ENCODE measurements at regions not wholly inside any gene's neighbourhood (a gene's known extent, or its start where the extent isn't known, plus 50 kb on each side); places are given as distances from the start of the nearest gene placed in this dataset.

GRCh38 chr13:31053091-31053490 lies 108.6 kb downstream of the HSPH1 start (continued):
- TF ChIP-seq CUX1 (IDR thresholded peaks at IDR 0.05; ENCODE audit: insufficient replicate concordance, low read depth, low read length), result no peak
- no peak for TF ChIP-seq NFYA (IDR thresholded peaks at IDR 0.05; ENCODE audit: borderline replicate concordance, low read depth, low read length)
- no peak for TF ChIP-seq PAX5 (IDR thresholded peaks at IDR 0.05; ENCODE audit: borderline replicate concordance, low read depth, low read length)
- no peak for TF ChIP-seq ESRRA (IDR thresholded peaks at IDR 0.05; ENCODE audit: low read length)

GRCh38 chr13:31052478-31052877 lies 109.2 kb downstream of the HSPH1 start:
- Histone ChIP-seq H3K27me3 (replicated peaks in 1 of 2; ENCODE audit: control insufficient read depth in 2 of 2, insufficient read depth in 2 of 2, low read length in 1 of 2) (no peaks in the 10 kb centered on the region), H3K4me1 (ENCODE audit: control insufficient read depth, insufficient read depth, low read length) (no peaks in the 10 kb centered on the region), H3K4me2 (ENCODE audit: control insufficient read depth, insufficient read depth) (no peak overlapping the region), H3K9me3 (replicated peaks; ENCODE audit: control insufficient read depth, insufficient read depth, low read length) (no peaks in the 10 kb centered on the region; the same call in 2 of the 3 replicates), H3K9ac (ENCODE audit: control insufficient read depth, insufficient read depth, low read length) (no peak overlapping the region), H3K4me3 (no peak overlapping the region), H3K36me3 (ENCODE audit: control insufficient read depth in 2 of 2, insufficient read depth in 2 of 2, low read length in 1 of 2) (no peaks in the 10 kb centered on the region), H4K20me1 (ENCODE audit: control insufficient read depth, insufficient read depth) (no peaks in the 10 kb centered on the region), H2AFZ (ENCODE audit: control insufficient read depth, low read depth, low read length) (no peak overlapping the region), H3K27ac (ENCODE audit: control insufficient read depth, insufficient read depth) (no peak overlapping the region), H3K79me2 (ENCODE audit: control insufficient read depth, insufficient read depth, low read length) (no peaks in the 10 kb centered on the region)
- DNase-seq (ENCODE audit: low read depth, low spot score) (no peak), ATAC-seq (no peak), FAIRE-seq (no peak)
- ChIA-PET SMC1A (ENCODE audit: uncharacterized antibody, unreplicated experiment) (no interaction called here), CTCF (no interaction called here), RAD21 (ENCODE audit: unreplicated experiment) (no interaction called here), POLR2A (no interaction called here)
- in situ Hi-C loops (cut with MboI) (no loop called here), intact Hi-C loops (cut with micrococcal nuclease; ENCODE audit: unreplicated experiment) (no loop called here)
- WGBS (ENCODE audit: insufficient coverage, insufficient replicate concordance, low lambda C conversion rate, missing lambda C conversion rate), result 59% methylated on average over 8 of the region's 8 CpGs
- BruUV-seq (replicated peaks), result no TSS peak
- no peak for TF ChIP-seq SMARCA5 (IDR thresholded peaks at IDR 0.05)
- TF ChIP-seq E2F8 (IDR thresholded peaks at IDR 0.05; ENCODE audit: low read depth, partially characterized antibody), result no peak
- TF ChIP-seq ATF3 (IDR thresholded peaks at IDR 0.05; ENCODE audit: borderline replicate concordance, extremely low read depth, low read depth, low read length), result no peak
- no peak for TF ChIP-seq MYB (IDR thresholded peaks at IDR 0.05; ENCODE audit: borderline replicate concordance, low read depth, low read length)
- no peak for TF ChIP-seq PAX5 (IDR thresholded peaks at IDR 0.05; ENCODE audit: borderline replicate concordance, low read depth, low read length)
- no peak for TF ChIP-seq POLR2A (IDR thresholded peaks at IDR 0.05; ENCODE audit: low read depth, low read length)
- TF ChIP-seq ZBTB33 (IDR thresholded peaks at IDR 0.05), result no peak
- TF ChIP-seq TCF7 (IDR thresholded peaks at IDR 0.05; ENCODE audit: borderline replicate concordance), result no peak
- no peak for TF ChIP-seq MEF2A (IDR thresholded peaks at IDR 0.05; ENCODE audit: insufficient read depth, low read depth, low read length)

All from GM12878 (cell line).